HG02973 (cell line): ENCODE measurements at regions not wholly inside any gene's neighbourhood (a gene's known extent, or its start where the extent isn't known, plus 50 kb on each side); places are given as distances from the start of the nearest gene placed in this dataset.
A peak's percentile ranks its signal among the peaks of the same experiment; 100 is the strongest.

Experiments used
- ATAC-seq: cut with Tn5 transposase; IDR thresholded peaks from one replicate; pipeline ENCODE4 v1.9.1; 2021; ENCODE audit warnings: moderate library complexity; ENCODE audit not compliant: unreplicated experiment

DNA sequence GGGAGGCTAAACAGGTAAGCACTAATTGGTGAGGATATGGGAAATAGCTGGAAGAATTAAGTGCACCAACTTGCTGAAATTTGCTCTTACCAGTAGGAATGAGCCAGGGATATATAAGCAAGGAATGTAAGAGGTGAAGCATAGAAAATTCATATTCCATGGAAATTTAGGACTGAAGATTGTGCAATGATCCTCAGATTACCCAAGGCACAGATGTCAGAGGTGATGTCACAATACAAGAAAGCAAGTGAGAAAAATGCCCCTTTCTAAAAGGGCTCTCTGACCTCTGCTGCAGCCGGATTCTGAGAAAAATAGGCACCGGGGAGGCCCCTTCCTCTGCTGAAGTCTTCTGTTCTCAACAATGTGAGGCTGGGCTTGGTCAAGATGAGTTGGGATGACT is 112.3 kb upstream of the ZNF678 start:
- no peak for ATAC-seq

DNA sequence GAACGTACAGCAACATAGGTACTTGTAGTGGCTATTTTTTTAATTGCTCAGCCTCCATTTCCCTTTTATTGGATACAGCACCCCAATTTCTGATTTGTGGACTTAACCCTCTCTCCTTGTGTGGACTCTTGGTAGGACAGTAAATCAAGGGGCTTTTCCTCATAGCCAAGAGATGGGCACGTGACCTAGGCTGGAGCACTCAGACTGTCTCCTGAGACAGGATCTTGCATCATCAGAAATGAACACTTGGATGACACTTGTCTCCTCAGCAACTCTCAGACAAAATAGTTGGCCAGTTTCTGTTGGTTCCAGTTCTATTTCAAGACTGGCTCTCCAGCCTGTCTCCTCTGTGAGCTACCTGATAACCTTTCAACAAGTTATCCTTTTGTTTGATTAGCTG is 112.9 kb upstream of the ZNF678 start:
- no peak for ATAC-seq

DNA sequence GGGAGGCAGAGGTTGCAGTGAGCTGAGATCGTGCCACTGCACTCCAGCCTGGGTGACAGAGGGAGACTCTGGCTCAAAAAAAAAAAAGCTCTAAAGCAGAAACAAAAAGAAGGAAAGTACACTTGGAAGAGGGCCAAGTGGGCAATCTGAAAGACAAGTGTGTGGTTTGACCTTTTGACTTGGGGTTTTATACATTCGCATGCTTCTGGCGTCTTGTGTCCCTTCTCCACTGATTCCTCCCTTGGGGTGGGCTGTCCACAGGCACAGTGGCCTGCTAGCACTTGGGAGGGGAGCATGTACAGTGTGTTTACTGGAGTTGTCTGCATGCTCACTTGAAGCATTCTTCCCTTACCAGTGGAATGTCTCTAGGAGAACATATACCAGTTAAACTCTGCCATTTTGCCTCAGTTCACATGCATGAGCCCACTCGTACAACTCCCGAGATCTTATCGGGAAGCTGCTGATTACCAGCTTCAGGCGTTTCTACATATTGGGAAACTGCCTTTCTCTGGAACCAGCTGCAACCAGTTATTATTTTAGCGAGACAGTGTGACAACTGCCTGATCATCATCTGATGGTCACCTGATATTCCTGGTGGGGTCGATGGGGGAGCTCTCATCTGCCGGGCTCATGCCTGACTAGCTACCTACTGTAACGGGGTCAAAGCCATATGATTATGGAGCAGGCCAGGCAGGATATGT is 113.5 kb upstream of the ZNF678 start:
- no peak for ATAC-seq

DNA sequence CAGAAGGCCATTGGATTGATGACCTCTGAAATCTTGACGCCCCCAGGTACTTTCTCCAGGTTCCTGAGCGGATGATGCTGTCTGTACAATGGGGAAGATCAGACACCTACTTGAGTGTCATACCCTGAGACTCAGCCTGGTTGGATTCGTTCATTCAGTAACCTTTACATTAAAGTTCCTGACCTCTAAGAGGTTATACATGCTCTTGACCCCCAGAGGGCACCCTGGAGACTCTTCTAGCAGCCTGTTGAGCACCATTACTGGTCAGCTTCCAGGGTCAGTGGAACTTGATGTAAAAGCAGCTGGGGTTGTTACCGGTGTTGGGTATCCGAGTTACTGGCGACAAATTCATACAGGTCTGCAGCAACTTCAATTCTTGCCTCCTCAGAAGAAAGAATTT is 114.3 kb upstream of the ZNF678 start:
- ATAC-seq: peak; percentile 79

- no peak for ATAC-seq
Observed at GRCh38 chr1:227447531-227447990, 115.8 kb upstream of the ZNF678 start.

DNA sequence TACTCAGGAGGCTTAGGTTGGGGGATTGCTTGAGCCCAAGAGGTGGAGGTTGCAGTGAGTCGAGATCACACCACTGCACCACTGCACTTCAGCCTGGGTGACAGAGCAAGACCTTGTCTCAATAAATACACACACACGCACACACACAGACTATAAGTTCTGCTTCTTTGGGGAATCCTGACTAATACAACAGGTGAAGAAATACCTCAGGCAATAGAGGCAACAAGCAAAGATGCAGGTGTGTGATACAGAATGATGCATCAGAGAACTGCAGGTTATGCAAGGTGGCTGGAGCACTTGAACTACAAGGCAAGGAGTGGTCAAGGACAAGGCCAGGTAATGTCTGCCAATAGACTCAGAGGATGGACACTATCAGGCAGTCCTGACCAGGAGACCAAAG is 117.6 kb upstream of the ZNF678 start:
- no peak for ATAC-seq

DNA sequence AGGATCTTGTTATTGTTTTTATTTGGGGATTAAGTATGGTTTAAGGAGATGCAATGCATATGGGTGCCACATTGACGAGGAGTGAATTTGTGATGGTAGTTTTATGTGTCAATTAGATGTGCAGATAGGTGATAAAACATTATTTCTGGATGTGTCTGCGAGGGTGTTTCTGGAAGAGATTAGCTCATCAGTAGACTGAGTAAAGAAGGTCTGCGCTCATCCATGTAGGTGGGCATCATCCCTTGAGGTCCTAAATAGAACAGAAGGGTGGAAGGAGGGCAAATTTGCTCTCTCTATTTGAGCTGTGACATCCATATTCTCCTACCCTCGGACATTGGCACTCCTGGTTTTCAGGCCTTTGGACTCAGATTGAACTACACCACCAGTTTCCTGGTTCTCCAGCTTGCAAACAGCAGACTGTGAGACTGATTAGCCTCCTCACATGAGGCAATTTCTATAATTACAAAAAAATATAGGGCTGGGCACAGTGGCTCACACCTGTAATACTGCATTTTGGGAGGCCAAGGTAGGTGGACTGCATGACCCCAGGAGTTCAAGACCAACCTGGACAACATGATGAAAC is 118.2 kb upstream of the ZNF678 start:
- ATAC-seq: no peak

DNA sequence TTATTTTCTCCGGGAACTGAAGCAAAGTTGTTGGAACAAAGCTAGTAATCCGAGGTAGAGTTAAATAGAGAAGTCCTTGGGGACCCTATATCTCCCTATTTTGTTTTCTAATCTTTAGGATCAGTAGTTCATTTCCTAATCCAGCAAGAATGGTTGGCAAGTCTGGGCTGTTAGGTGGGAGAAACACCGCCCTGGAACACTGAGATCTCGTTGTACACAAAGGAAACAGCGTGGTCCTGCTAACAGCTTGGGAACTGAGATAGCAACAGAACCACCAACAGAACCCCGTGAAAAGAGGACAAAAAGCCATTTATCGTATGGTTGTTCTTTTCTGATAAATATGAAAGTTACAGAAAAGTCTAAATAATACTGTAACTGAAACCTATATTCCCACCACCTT is 121.9 kb upstream of the CDC42BPA start:
- no peak for ATAC-seq

DNA sequence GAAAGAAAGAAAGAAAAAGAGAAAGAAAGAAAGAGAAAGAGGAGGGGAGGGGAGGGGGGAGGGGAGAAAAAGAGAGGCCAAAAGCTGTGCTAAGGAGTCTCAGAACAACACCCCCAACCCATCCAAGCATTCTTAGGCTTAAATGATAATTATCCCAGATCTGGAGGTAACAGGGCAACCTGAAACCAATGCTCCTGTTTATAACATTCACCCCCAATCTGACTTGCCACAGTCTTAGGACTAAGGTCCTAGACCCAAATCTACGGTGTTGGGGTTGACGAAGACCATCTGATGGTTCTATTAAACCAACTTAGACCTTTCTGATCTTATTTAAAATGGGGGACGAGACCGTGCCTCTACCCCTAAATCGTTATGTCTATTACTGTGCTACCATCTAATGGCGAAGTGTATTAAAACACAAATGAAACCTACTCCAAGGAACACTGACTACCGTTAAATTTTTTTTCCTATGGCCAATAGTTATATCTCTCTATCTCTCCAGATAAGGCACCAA is 119.3 kb upstream of the CDC42BPA start:
- ATAC-seq: no peak

DNA sequence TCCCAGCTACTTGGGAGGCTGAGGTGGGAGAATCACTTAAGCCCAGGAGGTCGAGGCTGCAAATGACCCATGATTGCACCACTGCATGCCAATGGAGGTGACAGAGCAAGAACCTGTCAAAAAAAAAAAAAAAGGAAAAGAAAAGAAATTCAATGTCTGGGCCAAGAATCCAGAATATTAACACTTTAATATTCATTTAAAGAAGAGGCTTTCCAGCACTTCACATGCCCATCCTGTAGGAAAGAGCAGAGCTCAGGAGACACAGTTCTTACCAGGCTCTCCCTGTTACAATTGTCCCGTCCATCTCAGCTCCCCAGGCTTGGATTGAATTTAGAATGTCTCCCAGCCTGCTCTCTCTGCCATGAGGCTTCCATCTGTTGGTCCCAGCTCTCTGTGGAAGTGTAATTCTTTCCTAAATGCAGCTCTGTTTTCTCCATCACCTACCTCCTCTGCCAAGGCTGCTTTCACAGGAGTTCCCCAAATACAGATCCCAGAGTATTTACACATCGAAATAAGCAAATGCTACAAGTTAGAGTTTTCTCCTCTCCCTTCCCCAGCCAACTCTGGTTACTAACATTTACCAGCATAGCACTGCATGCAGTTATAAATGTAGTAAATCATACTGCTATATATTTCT is 116.6 kb upstream of the CDC42BPA start:
- no peak for ATAC-seq

DNA sequence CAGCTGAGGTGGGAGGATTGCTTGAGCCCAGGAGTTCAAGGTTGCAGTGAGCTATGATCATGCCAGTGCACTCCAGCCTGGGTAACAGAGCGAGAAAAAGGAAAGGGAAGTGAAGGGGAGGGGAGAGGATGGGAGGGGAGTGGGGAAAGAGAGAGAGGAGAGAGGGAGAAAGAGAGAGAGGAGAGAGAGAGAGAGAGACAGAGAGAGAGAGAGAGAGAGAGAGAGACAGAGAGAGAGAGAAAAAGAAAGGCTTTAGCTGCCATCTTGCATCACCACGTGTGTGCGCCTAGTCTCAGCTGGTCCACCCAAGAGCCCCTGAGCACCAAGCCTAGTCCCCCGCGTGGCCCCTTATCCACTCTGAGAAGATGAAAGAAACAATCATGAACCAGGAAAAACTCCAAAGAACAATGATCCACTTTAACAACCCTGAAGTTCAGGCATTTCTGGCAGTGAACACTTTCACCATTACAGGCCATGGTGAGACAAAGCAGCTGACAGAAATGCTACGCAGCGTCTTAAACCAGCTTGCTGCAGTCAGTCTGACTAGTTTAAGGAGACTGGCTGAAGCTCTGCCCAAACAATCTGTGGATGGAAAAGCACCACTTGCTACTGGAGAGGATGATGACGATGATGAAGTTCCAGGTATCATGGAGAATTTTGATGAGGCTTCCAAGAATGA is 115.5 kb upstream of the CDC42BPA start:
- no peak for ATAC-seq

GRCh38 chr1:227432981-227433380 is 114.7 kb upstream of the CDC42BPA start:
- no peak for ATAC-seq

DNA sequence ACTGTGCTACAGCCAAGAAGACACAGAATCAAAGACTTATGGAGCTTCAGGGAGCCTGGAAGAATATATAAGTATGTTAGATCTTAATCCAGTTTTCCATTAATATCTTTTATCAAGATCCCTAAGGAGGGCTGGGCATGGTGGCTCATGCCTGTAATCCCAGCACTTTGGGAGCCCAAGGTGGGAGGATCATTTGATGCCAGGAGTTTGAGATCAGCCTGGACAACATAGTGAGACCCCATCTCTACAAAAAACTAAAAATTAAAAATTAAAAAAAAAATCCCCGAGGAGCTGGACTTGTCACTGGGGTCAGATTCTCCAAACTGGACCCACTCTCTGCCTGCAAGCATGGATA is 113.9 kb upstream of the CDC42BPA start:
- no peak for ATAC-seq

DNA sequence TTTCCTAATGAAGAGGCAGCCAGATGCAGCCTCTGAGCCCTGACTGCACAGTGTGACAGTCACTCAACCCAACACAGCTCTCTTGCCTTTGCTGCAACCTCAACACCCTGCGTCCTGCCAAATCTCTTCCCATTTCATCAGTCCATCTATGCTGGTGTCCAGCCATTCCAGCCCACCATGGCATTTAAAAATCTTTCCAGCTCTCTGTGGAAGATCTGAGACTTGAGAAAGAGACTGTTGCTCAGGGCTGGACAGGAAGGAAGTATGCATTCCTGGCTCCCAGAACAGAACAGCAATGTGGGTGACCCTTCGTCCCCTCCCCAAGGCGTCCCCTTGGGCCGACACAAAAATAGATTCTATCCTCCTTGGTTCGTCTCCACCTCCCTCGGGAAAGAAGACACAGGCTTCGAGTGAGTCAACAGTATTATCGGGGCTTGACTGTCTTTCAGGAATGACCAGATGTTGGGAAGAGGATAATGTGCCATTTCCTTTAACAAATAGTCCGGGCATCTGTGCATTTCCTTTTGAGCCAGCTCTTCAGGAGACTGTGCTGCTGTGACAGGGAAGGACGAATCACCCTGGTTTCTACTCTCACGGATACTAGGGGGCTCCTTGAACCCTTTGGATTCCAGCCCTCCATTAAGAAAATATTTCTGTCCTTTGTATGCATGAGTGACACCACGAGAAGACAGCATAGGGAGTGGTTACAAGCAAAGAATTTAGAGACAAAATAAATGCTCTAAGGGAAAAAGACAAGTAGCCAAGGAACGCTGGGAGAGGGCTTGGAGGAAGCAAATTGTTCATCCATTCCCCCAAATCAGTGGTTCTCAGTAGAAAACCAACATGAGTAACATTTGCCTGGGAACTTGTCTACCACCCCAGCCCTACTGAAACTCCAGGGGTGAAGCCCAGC is 111.4 kb upstream of the CDC42BPA start:
- no peak for ATAC-seq

DNA sequence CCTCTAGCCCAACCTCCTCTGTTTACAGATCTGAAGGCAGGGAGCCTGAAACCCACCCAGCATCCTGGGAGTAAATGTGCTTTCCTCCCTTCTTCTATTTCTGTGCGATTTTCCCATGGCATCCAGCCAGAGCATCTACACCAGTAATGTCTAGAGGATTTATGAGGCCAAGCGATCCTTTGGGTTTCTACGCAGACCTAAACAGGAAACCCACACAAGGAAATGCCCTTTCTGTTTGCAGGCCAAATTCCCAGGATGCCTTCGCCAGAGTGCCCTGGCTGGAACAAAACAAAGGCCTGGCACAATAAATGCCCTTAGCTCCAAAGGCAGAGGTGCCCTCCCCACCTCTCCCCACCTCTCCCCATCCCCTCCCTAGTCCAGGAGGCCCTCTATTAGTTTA is 110.5 kb upstream of the CDC42BPA start:
- ATAC-seq: no peak

GRCh38 chr1:227427411-227427810 is 109.1 kb upstream of the CDC42BPA start:
- no peak for ATAC-seq

- no peak for ATAC-seq
Observed at GRCh38 chr1:227424953-227425352, 106.7 kb upstream of the CDC42BPA start.

GRCh38 chr1:227424159-227424680 is 105.9 kb upstream of the CDC42BPA start:
- no peak for ATAC-seq

GRCh38 chr1:227422581-227422980 is 104.3 kb upstream of the CDC42BPA start:
- ATAC-seq: no peak

- ATAC-seq: no peak
Observed at GRCh38 chr1:227420147-227420546, 101.9 kb upstream of the CDC42BPA start.
